Inferior parietal cortex (tissue), 1 donor: ENCODE measurements at regions not wholly inside any gene's neighbourhood (a gene's known extent, or its start where the extent isn't known, plus 50 kb on each side); places are given as distances from the start of the nearest gene placed in this dataset.
A peak's percentile ranks its signal among the peaks of the same experiment; 100 is the strongest.
"Not testable (repeated sequence)": the region's sequence is repeated elsewhere in the genome, so short reads cannot be mapped to it uniquely, and the experiment has no call there.

Experiments used
- DNase-seq: peaks from one replicate; pipeline ENCODE4 v3.0.0-alpha.2; 2016; ENCODE audit errors: extremely low spot score

GRCh38 chr10:65030263-65030662 lies 1509.1 kb downstream of the REEP3 start:
- no peak for DNase-seq

GRCh38 chr10:65032867-65033769 lies 1511.9 kb downstream of the REEP3 start:
- DNase-seq = no peak

- DNase-seq = no peak
These were observed 1512.8 kb downstream of the REEP3 start for GRCh38 chr10:65033957-65034356.

DNA sequence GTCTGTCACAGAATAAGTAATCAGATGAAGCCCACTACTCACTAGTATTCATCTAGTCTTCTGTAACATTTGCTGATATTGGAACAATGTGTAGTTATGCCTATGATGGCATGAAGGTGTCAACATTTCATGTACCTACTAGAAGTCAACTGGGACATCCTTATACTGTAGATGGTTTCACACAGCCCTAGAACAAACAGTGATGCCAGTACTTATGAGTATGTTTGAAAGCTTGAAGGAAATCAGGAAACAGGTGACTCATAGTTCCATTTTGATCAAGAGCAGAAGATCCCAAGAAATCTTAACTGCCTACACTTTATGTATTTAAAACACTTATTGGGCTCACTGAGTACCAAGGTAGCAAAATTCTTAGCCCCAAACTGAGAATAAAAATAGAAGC lies 1519.6 kb downstream of the REEP3 start:
- peak; percentile 24 for DNase-seq

- no peak for DNase-seq
These were observed 1520.1 kb downstream of the REEP3 start for GRCh38 chr10:65041307-65041706.

GRCh38 chr10:65042496-65042895 lies 1521.3 kb downstream of the REEP3 start:
- DNase-seq = no peak

DNA sequence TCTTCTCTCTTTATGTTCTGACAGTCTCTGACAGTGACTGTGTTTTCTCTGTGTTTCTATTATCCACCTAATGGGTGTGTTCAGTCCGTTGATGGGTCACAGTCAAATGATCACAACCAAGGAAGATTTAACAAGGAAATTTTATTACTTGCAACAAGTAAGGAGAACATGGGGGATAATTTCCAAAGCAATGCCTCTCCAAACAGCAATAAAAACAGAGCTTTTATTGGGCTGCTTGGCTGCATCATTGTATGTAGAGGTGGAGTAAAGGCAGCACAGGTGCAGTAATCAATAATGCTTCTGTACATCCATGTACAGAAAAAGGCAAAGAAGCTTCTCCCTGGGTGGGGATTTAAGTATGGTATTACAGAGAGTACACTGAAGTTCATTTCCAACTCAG lies 1525.6 kb downstream of the REEP3 start:
- no peak for DNase-seq

DNA sequence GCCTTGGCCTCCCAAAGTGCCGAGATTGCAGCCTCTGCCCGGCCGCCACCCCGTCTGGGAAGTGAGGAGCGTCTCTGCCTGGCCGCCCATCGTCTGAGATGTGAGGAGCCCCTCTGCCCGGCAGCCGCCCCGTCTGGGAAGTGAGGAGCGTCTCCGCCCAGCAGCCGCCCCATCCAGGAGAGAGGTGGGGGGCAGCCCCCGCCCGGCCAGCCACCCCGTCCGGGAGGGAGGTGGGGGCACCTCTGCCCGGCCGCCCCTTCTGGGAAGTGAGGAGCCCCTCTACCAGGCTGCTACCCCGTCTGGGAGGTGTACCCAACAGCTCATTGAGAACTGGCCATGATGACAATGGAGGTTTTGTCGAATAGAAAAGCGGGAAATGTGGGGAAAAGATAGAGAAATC lies 1530.9 kb downstream of the REEP3 start:
- not testable (repeated sequence) for DNase-seq

GRCh38 chr10:65053397-65053796 lies 1532.2 kb downstream of the REEP3 start:
- not testable (repeated sequence) for DNase-seq

GRCh38 chr10:65053831-65054351 lies 1532.7 kb downstream of the REEP3 start:
- DNase-seq = not testable (repeated sequence)

- not testable (repeated sequence) for DNase-seq
These were observed 1533.5 kb downstream of the REEP3 start for GRCh38 chr10:65054701-65055100.

DNA sequence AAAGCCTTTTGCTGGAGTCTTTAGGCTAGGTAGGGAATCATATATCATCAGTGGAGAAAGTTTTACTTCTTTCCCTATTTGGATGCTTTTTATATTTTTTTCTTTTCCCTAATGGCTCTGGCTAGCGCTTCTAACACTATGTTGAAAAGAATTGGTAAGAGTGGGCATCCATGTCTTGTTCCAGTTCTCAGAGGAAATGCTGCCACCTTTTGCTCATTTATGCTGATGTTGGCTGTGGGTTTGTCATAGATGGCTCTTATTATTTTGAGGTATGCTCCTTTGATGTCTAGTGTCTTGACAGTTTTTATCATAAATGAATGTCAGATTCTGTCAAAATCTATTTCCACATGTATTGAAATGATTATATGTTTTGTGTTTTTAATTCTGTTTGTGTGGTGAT lies 1544.1 kb downstream of the REEP3 start:
- DNase-seq = no peak

DNA sequence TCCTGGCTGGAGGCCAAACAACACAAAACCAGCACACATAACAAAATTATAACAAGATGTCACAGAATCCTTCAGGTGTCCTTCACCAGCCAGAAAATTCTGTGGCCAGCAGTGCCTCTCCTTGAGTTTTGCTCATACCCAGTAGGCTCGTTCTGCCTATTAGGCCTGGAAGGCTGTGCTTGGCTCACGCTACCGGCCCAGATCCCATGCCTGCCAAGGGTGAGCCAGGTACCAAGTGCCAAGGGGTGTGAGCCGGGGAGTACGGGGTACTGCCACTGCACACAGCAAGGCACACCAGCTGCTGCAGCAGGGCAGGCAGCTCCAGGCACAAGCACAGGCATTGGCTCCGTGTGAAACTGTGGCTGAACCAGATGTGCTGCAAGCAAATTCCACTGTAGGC lies 1562.0 kb downstream of the REEP3 start:
- DNase-seq = no peak

DNA sequence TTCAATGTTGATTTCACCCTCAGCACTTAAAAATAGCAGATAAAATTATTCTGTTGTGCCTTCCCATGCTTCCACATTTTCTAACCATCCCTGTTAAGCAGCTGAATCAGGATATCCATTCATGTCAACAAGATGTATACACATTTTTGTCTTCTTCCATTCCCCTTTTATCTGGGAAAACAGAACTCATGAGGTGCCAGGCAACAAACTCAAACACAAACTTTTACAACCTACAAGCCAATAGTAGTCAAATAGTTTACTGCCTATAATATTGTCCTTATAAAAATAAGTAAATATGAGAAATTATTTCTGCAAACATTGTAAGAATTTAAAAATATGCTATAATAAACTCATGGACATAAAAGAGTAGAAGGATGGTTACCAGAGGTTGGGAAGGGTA lies 1569.8 kb downstream of the REEP3 start:
- DNase-seq = no peak

GRCh38 chr10:65100146-65100545 lies 1578.9 kb downstream of the REEP3 start:
- no peak for DNase-seq

DNA sequence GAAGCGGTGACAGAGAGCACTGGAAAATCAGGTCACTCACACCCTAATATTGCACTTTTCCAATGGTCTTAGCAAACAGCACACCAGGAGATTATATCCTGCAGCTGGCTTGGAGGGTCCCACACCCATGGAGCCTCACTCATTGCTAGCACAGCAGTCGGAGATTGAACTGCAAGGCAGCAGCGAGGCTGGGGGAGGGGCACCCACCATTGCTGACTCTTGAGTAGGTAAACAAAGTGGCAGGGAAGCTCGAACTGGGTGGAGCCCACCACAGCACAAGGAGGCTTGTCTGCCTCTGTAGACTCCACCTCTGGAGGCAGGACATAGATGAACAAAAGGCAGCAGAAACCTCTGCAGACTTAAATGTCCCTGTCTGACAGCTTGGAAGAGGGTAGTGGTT lies 1579.7 kb downstream of the REEP3 start:
- not testable (repeated sequence) for DNase-seq

- DNase-seq = no peak
These were observed 1588.8 kb downstream of the REEP3 start for GRCh38 chr10:65110009-65110408.

- not testable (repeated sequence) for DNase-seq
These were observed 1589.9 kb downstream of the REEP3 start for GRCh38 chr10:65111059-65111458.

- no peak for DNase-seq
These were observed 1591.4 kb downstream of the REEP3 start for GRCh38 chr10:65112573-65112972.

DNA sequence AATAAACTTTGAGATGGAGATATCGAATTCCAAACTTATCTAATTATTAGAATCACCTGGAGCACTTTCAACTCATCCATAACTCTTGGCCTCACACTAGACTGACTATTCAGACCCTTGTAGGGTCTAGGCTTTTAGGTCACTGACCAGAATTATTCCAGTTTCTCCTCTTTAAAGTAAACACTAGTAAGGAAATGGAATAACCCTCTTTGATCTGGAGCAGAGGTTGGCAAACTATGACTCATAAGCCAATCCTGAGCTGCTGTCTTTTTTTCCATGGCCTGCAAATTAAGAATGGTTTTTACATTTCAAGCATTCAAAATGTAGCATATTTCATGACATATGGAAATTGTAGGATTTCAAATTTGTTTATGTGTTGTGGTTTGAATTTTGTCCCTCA lies 1601.9 kb downstream of the REEP3 start:
- no peak for DNase-seq

- DNase-seq = no peak
These were observed 1604.0 kb downstream of the REEP3 start for GRCh38 chr10:65125212-65125611.

GRCh38 chr10:65126288-65126687 lies 1605.1 kb downstream of the REEP3 start:
- no peak for DNase-seq

DNA sequence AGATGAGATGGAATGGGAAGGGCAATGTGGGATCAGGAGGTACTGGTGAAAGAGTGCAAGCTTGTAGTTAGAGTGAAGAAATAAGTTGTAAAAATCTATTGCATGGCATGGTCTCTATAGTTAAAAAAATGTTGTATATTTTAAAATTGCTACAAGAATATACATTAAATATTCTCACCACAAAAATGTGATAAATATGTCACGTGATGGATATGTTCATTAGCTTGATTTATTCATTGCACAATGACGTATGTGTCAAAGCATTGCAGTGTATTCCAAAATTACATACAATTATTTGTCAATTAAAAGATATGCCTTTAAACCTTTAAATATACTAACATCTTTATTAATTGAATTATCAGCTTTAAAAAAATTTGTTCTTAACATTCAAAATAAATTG lies 1607.1 kb downstream of the REEP3 start:
- no peak for DNase-seq
